ENCODE measurements at regions not wholly inside any gene's neighbourhood (a gene's known extent, or its start where the extent isn't known, plus 50 kb on each side); places are given as distances from the start of the nearest gene placed in this dataset.

GRCh38 chr13:88154001-88154400, 482.8 kb downstream of the SLITRK5 start:
- TF ChIP-seq CTCF (IDR thresholded peaks at IDR 0.05; ENCODE audit: low read length, missing control alignments), result no peak
- DNase-seq (ENCODE audit: low read depth), result no peak
- H3K4me3 ChIP-seq (replicated peaks; ENCODE audit: low read depth, low read length), result no peak overlapping the region

GRCh38 chr13:88162076-88162702, 491.0 kb downstream of the SLITRK5 start:
- no peak overlapping the region for H3K4me3 ChIP-seq (replicated peaks; ENCODE audit: low read depth, low read length)
- TF ChIP-seq CTCF (IDR thresholded peaks at IDR 0.05; ENCODE audit: low read length, missing control alignments), result no peak
- DNase-seq (ENCODE audit: low read depth), result no peak

GRCh38 chr13:88176231-88176630, 505.1 kb downstream of the SLITRK5 start:
- no peak for TF ChIP-seq CTCF (IDR thresholded peaks at IDR 0.05; ENCODE audit: low read length, missing control alignments)
- H3K4me3 ChIP-seq (replicated peaks; ENCODE audit: low read depth, low read length), result no peak overlapping the region
- DNase-seq (ENCODE audit: low read depth), result no peak

- DNase-seq (ENCODE audit: low read depth), result no peak
- H3K4me3 ChIP-seq (replicated peaks; ENCODE audit: low read depth, low read length), result no peak overlapping the region
- no peak for TF ChIP-seq CTCF (IDR thresholded peaks at IDR 0.05; ENCODE audit: low read length, missing control alignments)
Observed at GRCh38 chr13:88183440-88183839, 512.3 kb downstream of the SLITRK5 start.

GRCh38 chr13:88188986-88189385, 517.8 kb downstream of the SLITRK5 start:
- no peak overlapping the region for H3K4me3 ChIP-seq (replicated peaks; ENCODE audit: low read depth, low read length)
- no peak for TF ChIP-seq CTCF (IDR thresholded peaks at IDR 0.05; ENCODE audit: low read length, missing control alignments)
- no peak for DNase-seq (ENCODE audit: low read depth)

GRCh38 chr13:88189728-88190127, 518.6 kb downstream of the SLITRK5 start:
- DNase-seq (ENCODE audit: low read depth), result no peak
- TF ChIP-seq CTCF (IDR thresholded peaks at IDR 0.05; ENCODE audit: low read length, missing control alignments), result no peak
- no peak overlapping the region for H3K4me3 ChIP-seq (replicated peaks; ENCODE audit: low read depth, low read length)

- no peak overlapping the region for H3K4me3 ChIP-seq (replicated peaks; ENCODE audit: low read depth, low read length)
- TF ChIP-seq CTCF (IDR thresholded peaks at IDR 0.05; ENCODE audit: low read length, missing control alignments), result no peak
- no peak for DNase-seq (ENCODE audit: low read depth)
Observed at GRCh38 chr13:88196106-88196505, 524.9 kb downstream of the SLITRK5 start.
